Uterus (tissue), 2 donors: ENCODE measurements at regions not wholly inside any gene's neighbourhood (a gene's known extent, or its start where the extent isn't known, plus 50 kb on each side); places are given as distances from the start of the nearest gene placed in this dataset.

Experiments used
- CTCF ChIP-seq, 4 experiments: fragments of 200-600 bp in 2 of 4; fragments of 450-650 bp in 2 of 4; sonication (generic) in 2 of 4; IDR thresholded peaks; one replicate each; pipeline ENCODE4 v1.5.1; 2016 to 2019; ENCODE audit warnings: antibody characterized with exemption in 4 of 4, mild to moderate bottlenecking in 2 of 4, moderate library complexity in 1 of 4
- POLR2A ChIP-seq, 2 donors: fragments of 450-650 bp; IDR thresholded peaks; one replicate each; pipeline ENCODE4 v1.6.1; 2016; ENCODE audit warnings: antibody characterized with exemption in 2 of 2, mild to moderate bottlenecking in 1 of 2, moderate library complexity in 1 of 2

- TF ChIP-seq CTCF (IDR thresholded peaks at IDR 0.05), result no peak
- no peak for TF ChIP-seq POLR2A (IDR thresholded peaks at IDR 0.05)
Measured at GRCh38 chr16:87035053-87035452, 282.1 kb downstream of the C16orf95 start.
